ENCODE measurements at regions not wholly inside any gene's neighbourhood (a gene's known extent, or its start where the extent isn't known, plus 50 kb on each side); places are given as distances from the start of the nearest gene placed in this dataset.

GRCh38 chr14:85417396-85417795, 112.5 kb upstream of the FLRT2 start:
- TF ChIP-seq CTCF (IDR thresholded peaks at IDR 0.05) (no peak), ZFX (IDR thresholded peaks at IDR 0.05; ENCODE audit: borderline replicate concordance) (no peak)

Measured in 22Rv1 (cell line).